K562 (cell line): ENCODE measurements at regions not wholly inside any gene's neighbourhood (a gene's known extent, or its start where the extent isn't known, plus 50 kb on each side); places are given as distances from the start of the nearest gene placed in this dataset.
"Not testable (repeated sequence)": the region's sequence is repeated elsewhere in the genome, so short reads cannot be mapped to it uniquely, and the experiment has no call there.

Experiments
- ATAC-seq: fragments of 200-7000 bp; cut with Tn5 transposase; 3 replicates; pipeline ENCODE4 v1.9.1; 2020; ENCODE audit warnings: moderate library complexity
- BruUV-seq: library from RNA; stranded (reverse); fragments of 400-500 nt; replicated peaks from 2 replicates; lab custom pipeline; 2021; lab: Mats Ljungman, UMichigan
- CTCF ChIA-PET: fragments of 300-600 bp; formaldehyde crosslinking; extraction: SDS; loops from one replicate; lab custom pipeline; 2021; ENCODE audit warnings: low intra/inter-chr PET ratio; lab: Yijun Ruan, JAX
- POLR2A ChIA-PET: fragments of 300-600, 350-650 bp; sonication (Branson Sonifier 250); formaldehyde crosslinking; extraction: SDS; loops from one replicate; lab custom pipeline; 2021; ENCODE audit warnings: antibody characterized with exemption, inconsistent platforms; lab: Yijun Ruan, JAX
- DNase-seq, 4 experiments: peaks; one replicate each; pipeline versions ENCODE4 v3.0.0 to v3.0.0-alpha.2; 2011 to 2018; ENCODE audit warnings: low spot score in 3 of 4, mixed read lengths in 3 of 4; ENCODE audit errors: extremely low read depth in 1 of 4
- FAIRE-seq: peaks from 2 replicates; lab custom pipeline; 2011; peaks lifted over from hg19 to GRCh38; lab: Jason Lieb, UNC
- H2AFZ ChIP-seq: 2 replicates; pipeline ENCODE4 v1.6.0; 2011; ENCODE audit warnings: low read depth, low read length, control low read depth, inconsistent platforms
- H3K27ac ChIP-seq: fragments of 200-600 bp; 3 replicates; pipeline ENCODE4 v1.8.0; 2011; ENCODE audit warnings: low read depth, mild to moderate bottlenecking, control low read depth, inconsistent platforms, low read length, moderate library complexity, mixed read lengths; ENCODE audit errors: extremely low read depth
- H3K27me3 ChIP-seq, 2 experiments: fragments of 300-600 bp in 1 of 2; 2 replicates in 1 of 2; 3 replicates in 1 of 2; pipeline versions ENCODE4 v1.6.0 to v1.8.0; 2011; ENCODE audit warnings: inconsistent platforms in 2 of 2, low read length in 2 of 2, mild to moderate bottlenecking in 1 of 2, mixed read lengths in 1 of 2, moderate library complexity in 1 of 2; ENCODE audit not compliant: control insufficient read depth in 2 of 2, insufficient read depth in 2 of 2
- H3K36me3 ChIP-seq: fragments of 300-600 bp; 3 replicates; pipeline ENCODE4 v1.8.0; 2011; ENCODE audit warnings: mild to moderate bottlenecking, low read length, inconsistent platforms; ENCODE audit not compliant: control insufficient read depth, insufficient read depth
- H3K4me1 ChIP-seq, 2 experiments: fragments of 200-600 bp in 1 of 2; replicated peaks in 1 of 2; 2 replicates in 1 of 2; 3 replicates in 1 of 2; pipeline versions ENCODE4 v1.5.1 to v1.8.0; 2011; ENCODE audit warnings: inconsistent platforms in 2 of 2, low read length in 2 of 2, mild to moderate bottlenecking in 1 of 2, mixed read lengths in 1 of 2, moderate library complexity in 1 of 2; ENCODE audit not compliant: control insufficient read depth in 2 of 2, insufficient read depth in 2 of 2
- H3K4me2 ChIP-seq: 2 replicates; pipeline ENCODE4 v1.6.1; 2011; ENCODE audit warnings: low read length, control low read depth, inconsistent platforms, mixed read lengths; ENCODE audit not compliant: insufficient read depth
- H3K4me3 ChIP-seq: fragments of 200-600 bp; sonication (generic), shearing (Covaris generic); 2 replicates; pipeline ENCODE4 v1.5.1; 2016; ENCODE audit warnings: control low read depth, inconsistent platforms
- H3K79me2 ChIP-seq: fragments of 200-600 bp; 3 replicates; pipeline ENCODE4 v1.8.0; 2011; ENCODE audit warnings: low read length, inconsistent platforms; ENCODE audit not compliant: control insufficient read depth, insufficient read depth
- H3K9ac ChIP-seq, 2 experiments: 2 replicates each; pipeline versions ENCODE4 v1.6.0 to v1.6.1; 2011; ENCODE audit warnings: low read depth in 2 of 2, low read length in 2 of 2, control low read depth in 1 of 2, inconsistent platforms in 1 of 2, mild to moderate bottlenecking in 1 of 2, mixed read lengths in 1 of 2; ENCODE audit not compliant: insufficient read depth in 1 of 2
- H3K9me1 ChIP-seq: one replicate; pipeline ENCODE4 v1.6.0; 2011; ENCODE audit warnings: inconsistent platforms, mild to moderate bottlenecking, low read length, moderate library complexity; ENCODE audit not compliant: control insufficient read depth, insufficient read depth
- H3K9me3 ChIP-seq: replicated peaks from 2 replicates; pipeline ENCODE4 v1.5.1; 2011; ENCODE audit warnings: low read depth, low read length, inconsistent platforms; ENCODE audit not compliant: control insufficient read depth, insufficient read depth
- H4K20me1 ChIP-seq: replicated peaks from 2 replicates; pipeline ENCODE4 v1.6.1; 2011; ENCODE audit warnings: low read length, inconsistent platforms, mixed read lengths; ENCODE audit not compliant: control insufficient read depth, insufficient read depth
- FOSL1 ChIP-seq: fragments of 200-800 bp; sonication (Bioruptor generic); conservative IDR thresholded peaks from 2 replicates; pipeline ENCODE4 v1.6.1; 2016; ENCODE audit warnings: missing genetic modification characterization, missing compliant biosample characterization
- GTF2A2 ChIP-seq: IDR thresholded peaks from 2 replicates; pipeline ENCODE4 v1.6.1; 2016; ENCODE audit warnings: mild to moderate bottlenecking, missing genetic modification characterization, missing compliant biosample characterization
- PRPF4 ChIP-seq: fragments of 200-400 bp; formaldehyde crosslinking; IDR thresholded peaks from one replicate; pipeline ENCODE4 v1.6.1; 2017; ENCODE audit warnings: low read length, low read depth, mild to moderate bottlenecking; ENCODE audit not compliant: insufficient read depth, poor library complexity, severe bottlenecking
- SMAD3 ChIP-seq: fragments of 450-650 bp; formaldehyde crosslinking; conservative IDR thresholded peaks from 2 replicates; pipeline ENCODE4 v1.4.0; 2020; ENCODE audit warnings: mild to moderate bottlenecking
- ZNF146 ChIP-seq: IDR thresholded peaks from one replicate; pipeline ENCODE4 v1.6.1; 2018; ENCODE audit warnings: missing compliant biosample characterization; ENCODE audit not compliant: unreplicated experiment
- WGBS: fragments of 100-300 bp; shearing (Covaris generic); methylation state at CpG from one replicate; pipeline ENCODE4 v1.1.6; 2016; ENCODE audit warnings: low coverage, mixed read lengths; ENCODE audit not compliant: insufficient coverage; ENCODE audit errors: missing lambda C conversion rate; 5-methylcytosine and 5-hydroxymethylcytosine counted together
- in situ Hi-C: fragments of 300-500 bp; cut with MboI; formaldehyde crosslinking; loops from 4 replicates; pipeline ENCODE4 v1.15.0; 2018; ENCODE audit warnings: inconsistent platforms, mixed read lengths
- intact Hi-C: fragments of 100-400 bp; cut with micrococcal nuclease; formaldehyde crosslinking; loops from 2 replicates; pipeline ENCODE4 v1.14.2; 2022
- TF ChIP-seq, protein P1 (sequence below): fragments of 450-650 bp; IDR thresholded peaks from 2 replicates; pipeline ENCODE4 v1.6.1; 2018; ENCODE audit warnings: mild to moderate bottlenecking, low read depth; ENCODE audit not compliant: partially characterized antibody

DNA sequence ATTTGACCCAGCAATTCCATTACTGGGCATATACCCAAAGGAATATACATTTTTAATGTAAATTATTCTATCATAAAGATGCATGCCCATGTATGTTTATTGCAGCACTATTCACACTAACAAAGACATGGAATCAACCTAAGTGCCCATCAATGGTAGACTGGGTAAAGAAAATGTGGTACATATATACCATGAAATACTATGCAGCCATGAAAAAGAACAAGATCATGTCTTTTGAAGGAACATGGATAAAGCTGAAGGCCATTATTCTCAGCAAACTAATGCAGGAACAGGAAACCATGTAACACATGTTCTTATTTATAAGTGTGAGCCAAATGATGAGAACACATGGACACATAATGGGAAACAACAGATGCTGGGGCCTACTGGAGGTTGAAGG lies 603.0 kb upstream of the MARCKS start:
- DNase-seq, CTCF ChIA-PET, H2AFZ ChIP-seq, H3K4me2 ChIP-seq, H3K27me3 ChIP-seq, H3K9me3 ChIP-seq, intact Hi-C loops, in situ Hi-C loops, H3K9me1 ChIP-seq, H3K4me3 ChIP-seq, BruUV-seq: not testable (repeated sequence)
- peak; percentile 45 for TF ChIP-seq ZNF146 (CRISPR knock-in tag)
- TF ChIP-seq, all 486 proteins: peak for 1; not testable (repeated sequence) for 485
- H3K9ac ChIP-seq, ATAC-seq, H3K27ac ChIP-seq, H3K79me2 ChIP-seq, H3K36me3 ChIP-seq, FAIRE-seq, H3K4me1 ChIP-seq, H4K20me1 ChIP-seq, POLR2A ChIA-PET: not testable (repeated sequence)

DNA sequence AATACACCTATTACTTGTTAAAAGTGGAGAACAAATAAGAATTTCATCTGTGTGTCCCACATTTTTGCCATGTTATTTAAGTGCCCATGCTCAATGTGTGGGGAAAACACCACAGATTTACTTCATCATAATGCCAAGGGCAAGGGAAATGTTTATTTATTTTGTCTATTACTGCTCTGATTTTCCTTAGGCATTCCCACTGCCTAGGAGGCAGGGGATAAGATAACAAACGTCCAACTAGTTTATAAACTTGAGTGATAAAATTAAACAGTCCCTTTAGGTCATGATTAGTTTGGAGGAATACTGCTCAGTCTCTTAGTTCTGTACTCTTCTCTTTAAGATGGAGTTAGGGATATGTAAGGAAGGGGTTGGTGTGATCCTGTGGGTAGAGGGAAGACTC lies 598.4 kb upstream of the MARCKS start:
- ATAC-seq = no peak
- Histone ChIP-seq H3K9me1 (no peaks in the 10 kb centered on the region), H3K27me3 (no peaks in the 10 kb centered on the region), H3K9ac (no peak overlapping the region), H3K4me3 (no peak overlapping the region), H3K4me1 (no peaks in the 10 kb centered on the region)
- 0% methylated on average over 1 of the region's 1 CpG for WGBS
- TF ChIP-seq PRPF4 = no peak
- TF ChIP-seq, protein P1, sequence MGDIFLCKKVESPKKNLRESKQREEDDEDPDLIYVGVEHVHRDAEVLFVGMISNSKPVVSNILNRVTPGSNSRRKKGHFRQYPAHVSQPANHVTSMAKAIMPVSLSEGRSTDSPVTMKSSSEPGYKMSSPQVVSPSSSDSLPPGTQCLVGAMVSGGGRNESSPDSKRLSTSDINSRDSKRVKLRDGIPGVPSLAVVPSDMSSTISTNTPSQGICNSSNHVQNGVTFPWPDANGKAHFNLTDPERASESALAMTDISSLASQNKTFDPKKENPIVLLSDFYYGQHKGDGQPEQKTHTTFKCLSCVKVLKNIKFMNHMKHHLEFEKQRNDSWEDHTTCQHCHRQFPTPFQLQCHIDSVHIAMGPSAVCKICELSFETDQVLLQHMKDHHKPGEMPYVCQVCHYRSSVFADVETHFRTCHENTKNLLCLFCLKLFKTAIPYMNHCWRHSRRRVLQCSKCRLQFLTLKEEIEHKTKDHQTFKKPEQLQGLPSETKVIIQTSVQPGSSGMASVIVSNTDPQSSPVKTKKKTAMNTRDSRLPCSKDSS = no peak
- no peak for TF ChIP-seq FOSL1 (tag)
- no peak for TF ChIP-seq GTF2A2 (tag)
- no peak for TF ChIP-seq SMAD3 (CRISPR knock-in tag)
- TF ChIP-seq, all 486 proteins: peak for 0
- POLR2A ChIA-PET = no interaction called here
- Histone ChIP-seq H2AFZ (no peak overlapping the region), H4K20me1 (no peaks in the 10 kb centered on the region), H3K79me2 (no peaks in the 10 kb centered on the region), H3K9me3 (0 out of 2 replicates have a peak, but pooled peaks cover 3% of the 10 kb centered on the region), H3K36me3 (no peaks in the 10 kb centered on the region), H3K27ac (no peak overlapping the region), H3K4me2 (no peak overlapping the region)
- in situ Hi-C loops = no loop called here
- no peak for FAIRE-seq
- intact Hi-C loops = no loop called here
- CTCF ChIA-PET = no interaction called here
- no TSS peak for BruUV-seq
- no peak for DNase-seq
